ENCODE measurements at regions not wholly inside any gene's neighbourhood (a gene's known extent, or its start where the extent isn't known, plus 50 kb on each side); places are given as distances from the start of the nearest gene placed in this dataset.

- no peak for DNase-seq
Measured at GRCh38 chr3:144084929-144085328, 113.3 kb downstream of the DIPK2A start.

GRCh38 chr3:144085964-144086363 is 114.3 kb downstream of the DIPK2A start:
- DNase-seq: no peak

GRCh38 chr3:144096016-144096415 is 124.4 kb downstream of the DIPK2A start:
- no peak for DNase-seq

GRCh38 chr3:144097163-144097562 is 125.5 kb downstream of the DIPK2A start:
- DNase-seq: no peak

- DNase-seq: no peak
Measured at GRCh38 chr3:144098691-144099090, 127.1 kb downstream of the DIPK2A start.

GRCh38 chr3:144102421-144102820 is 130.8 kb downstream of the DIPK2A start:
- no peak for DNase-seq

GRCh38 chr3:144104186-144104585 is 132.6 kb downstream of the DIPK2A start:
- DNase-seq: peak; percentile 69

GRCh38 chr3:144104679-144105078 is 133.1 kb downstream of the DIPK2A start:
- no peak for DNase-seq

- no peak for DNase-seq
Measured at GRCh38 chr3:144105542-144105941, 133.9 kb downstream of the DIPK2A start.

GRCh38 chr3:144106970-144107369 is 135.3 kb downstream of the DIPK2A start:
- DNase-seq: no peak

- no peak for DNase-seq
Measured at GRCh38 chr3:144107923-144108322, 136.3 kb downstream of the DIPK2A start.

- DNase-seq: no peak
Measured at GRCh38 chr3:144109944-144110343, 138.3 kb downstream of the DIPK2A start.

- no peak for DNase-seq
Measured at GRCh38 chr3:144112036-144112435, 140.4 kb downstream of the DIPK2A start.

GRCh38 chr3:144112437-144112836 is 140.8 kb downstream of the DIPK2A start:
- no peak for DNase-seq

GRCh38 chr3:144114767-144115166 is 143.1 kb downstream of the DIPK2A start:
- no peak for DNase-seq

- peak; percentile 34 for DNase-seq
Measured at GRCh38 chr3:144119633-144120032, 148.0 kb downstream of the DIPK2A start.

- DNase-seq: no peak
Measured at GRCh38 chr3:144121661-144122060, 150.0 kb downstream of the DIPK2A start.

- no peak for DNase-seq
Measured at GRCh38 chr3:144127014-144127413, 155.4 kb downstream of the DIPK2A start.

GRCh38 chr3:144127700-144128099 is 156.1 kb downstream of the DIPK2A start:
- DNase-seq: peak; percentile 32

- peak; percentile 37 for DNase-seq
Measured at GRCh38 chr3:144128108-144128892, 156.7 kb downstream of the DIPK2A start.

GRCh38 chr3:144129536-144130214 is 158.1 kb downstream of the DIPK2A start:
- DNase-seq: peak; percentile 47

GRCh38 chr3:144141074-144141473 is 169.5 kb downstream of the DIPK2A start:
- no peak for DNase-seq

GRCh38 chr3:144141496-144141895 is 169.9 kb downstream of the DIPK2A start:
- no peak for DNase-seq

- DNase-seq: no peak
Measured at GRCh38 chr3:144142151-144142840, 170.7 kb downstream of the DIPK2A start.
